H1 (cell line): ENCODE measurements at regions not wholly inside any gene's neighbourhood (a gene's known extent, or its start where the extent isn't known, plus 50 kb on each side); places are given as distances from the start of the nearest gene placed in this dataset.

Experiments
- CBX5 ChIP-seq: fragments of 300-800, 300-1000 bp; sonication (generic); IDR thresholded peaks from 2 replicates; pipeline ENCODE4 v1.7.1; 2016; ENCODE audit warnings: antibody characterized with exemption, low read length, low read depth
- CREB1 ChIP-seq: IDR thresholded peaks from 2 replicates; pipeline ENCODE4 v1.6.1; 2012; ENCODE audit warnings: inconsistent platforms
- CTCF ChIP-seq, 3 experiments: IDR thresholded peaks; 1 replicate in 2 of 3; 2 replicates in 1 of 3; pipeline versions ENCODE4 v1.5.1 to v1.6.1; 2011; ENCODE audit warnings: low read length in 3 of 3, mild to moderate bottlenecking in 3 of 3, inconsistent platforms in 2 of 3, low read depth in 1 of 3, moderate library complexity in 1 of 3; ENCODE audit not compliant: insufficient read depth in 1 of 3; ENCODE audit errors: control extremely low read depth in 1 of 3
- EGR1 ChIP-seq: IDR thresholded peaks from 2 replicates; pipeline ENCODE4 v1.6.1; 2011; ENCODE audit warnings: low read depth, low read length, borderline replicate concordance
- EP300 ChIP-seq, 2 experiments: IDR thresholded peaks; 1 replicate in 1 of 2; 2 replicates in 1 of 2; pipeline ENCODE4 v1.6.1; 2011 to 2012; ENCODE audit warnings: low read depth in 2 of 2, low read length in 2 of 2, mild to moderate bottlenecking in 2 of 2, borderline replicate concordance in 1 of 2, inconsistent platforms in 1 of 2, moderate library complexity in 1 of 2
- HDAC2 ChIP-seq, 2 experiments: fragments of 300-600 bp in 1 of 2; sonication (generic) in 1 of 2; IDR thresholded peaks; 2 replicates each; pipeline ENCODE4 v1.6.1; 2011 to 2012; ENCODE audit warnings: low read depth in 2 of 2, low read length in 2 of 2, mild to moderate bottlenecking in 2 of 2, moderate library complexity in 2 of 2, borderline replicate concordance in 1 of 2, inconsistent platforms in 1 of 2
- POLR2A ChIP-seq, 2 experiments: IDR thresholded peaks; 1 replicate in 1 of 2; 2 replicates in 1 of 2; pipeline ENCODE4 v1.6.1; 2011; ENCODE audit warnings: low read depth in 2 of 2, low read length in 2 of 2, mild to moderate bottlenecking in 2 of 2; ENCODE audit errors: control extremely low read depth in 1 of 2
- POLR2AphosphoS5 ChIP-seq: IDR thresholded peaks from 2 replicates; pipeline ENCODE4 v1.6.1; 2011; ENCODE audit warnings: low read depth, low read length
- RAD21 ChIP-seq, 2 experiments: IDR thresholded peaks in 1 of 2; conservative IDR thresholded peaks in 1 of 2; 2 replicates each; pipeline ENCODE4 v1.6.1; 2011; ENCODE audit warnings: low read depth in 2 of 2, low read length in 2 of 2, improper control_type of control experiment in 1 of 2, inconsistent platforms in 1 of 2, mild to moderate bottlenecking in 1 of 2, moderate library complexity in 1 of 2

GRCh38 chr16:86858501-86858900 is 280.2 kb downstream of the FOXL1 start:
- TF ChIP-seq CREB1 = no peak
- TF ChIP-seq POLR2A (IDR thresholded peaks at IDR 0.05; ENCODE audit: control extremely low read depth in 1 of 2, low read depth in 2 of 2, low read length in 2 of 2) = no peak
- TF ChIP-seq CTCF (IDR thresholded peaks at IDR 0.05; ENCODE audit: control extremely low read depth in 1 of 3, insufficient read depth in 1 of 3, low read depth in 1 of 3, low read length in 3 of 3) = no peak
- TF ChIP-seq EGR1 = no peak
- TF ChIP-seq HDAC2 (IDR thresholded peaks at IDR 0.05; ENCODE audit: borderline replicate concordance in 1 of 2, low read depth in 2 of 2, low read length in 2 of 2) = no peak
- no peak for TF ChIP-seq RAD21 (IDR thresholded peaks at IDR 0.05 in 1 of 2, conservative IDR thresholded peaks at IDR 0.05 in 1 of 2; ENCODE audit: low read depth in 2 of 2, low read length in 2 of 2)
- no peak for TF ChIP-seq POLR2AphosphoS5
- no peak for TF ChIP-seq EP300 (IDR thresholded peaks at IDR 0.05; ENCODE audit: borderline replicate concordance in 1 of 2, low read depth in 2 of 2, low read length in 2 of 2)
- no peak for TF ChIP-seq CBX5
